Tibial nerve (tissue), 4 donors: ENCODE measurements at regions not wholly inside any gene's neighbourhood (a gene's known extent, or its start where the extent isn't known, plus 50 kb on each side); places are given as distances from the start of the nearest gene placed in this dataset.

Source experiments
- DNase-seq, 2 donors: peaks; one replicate each; pipeline ENCODE4 v3.0.0-alpha.2; 2019; ENCODE audit warnings: low spot score in 2 of 2
- H3K27ac ChIP-seq, 4 donors: fragments of 200-600 bp; sonication (generic) in 3 of 4; one replicate each; pipeline ENCODE4 v1.5.1; 2017 to 2019; ENCODE audit warnings: mild to moderate bottlenecking in 1 of 4
- H3K27me3 ChIP-seq, 2 donors: fragments of 200-600 bp; sonication (generic) in 1 of 2; one replicate each; pipeline versions ENCODE4 v1.5.1 to v1.6.0; 2017 to 2019
- H3K36me3 ChIP-seq, 3 donors: fragments of 200-600 bp; sonication (generic); one replicate each; pipeline ENCODE4 v1.5.1; 2018 to 2019
- H3K4me1 ChIP-seq, 4 donors: fragments of 200-600 bp; sonication (generic) in 3 of 4; one replicate each; pipeline ENCODE4 v1.5.1; 2017 to 2019
- H3K4me3 ChIP-seq, 4 donors: fragments of 200-600 bp; sonication (generic) in 3 of 4; one replicate each; pipeline ENCODE4 v1.5.1; 2017 to 2019; ENCODE audit warnings: mild to moderate bottlenecking in 1 of 4, moderate library complexity in 1 of 4
- H3K9me3 ChIP-seq, 4 donors: fragments of 200-600 bp; sonication (generic) in 3 of 4; one replicate each; pipeline ENCODE4 v1.5.1; 2017 to 2019
- CTCF ChIP-seq, 5 experiments: fragments of 200-600 bp in 3 of 5; fragments of 450-650 bp in 2 of 5; sonication (generic) in 3 of 5; IDR thresholded peaks; one replicate each; pipeline ENCODE4 v1.5.1; 2016 to 2019; ENCODE audit warnings: antibody characterized with exemption in 5 of 5, mild to moderate bottlenecking in 3 of 5, moderate library complexity in 2 of 5
- EP300 ChIP-seq, 2 donors: sonication (generic); formaldehyde crosslinking; IDR thresholded peaks; one replicate each; pipeline ENCODE4 v1.6.1; 2017; ENCODE audit warnings: antibody characterized with exemption in 2 of 2, mild to moderate bottlenecking in 1 of 2
- POLR2A ChIP-seq, 2 donors: fragments of 450-650 bp; IDR thresholded peaks; one replicate each; pipeline ENCODE4 v1.6.1; 2017; ENCODE audit warnings: antibody characterized with exemption in 2 of 2, mild to moderate bottlenecking in 2 of 2, moderate library complexity in 2 of 2
- WGBS, 2 donors: methylation state at CpG; one replicate each; pipeline ENCODE4 v1.1.5; 2018; 5-methylcytosine and 5-hydroxymethylcytosine counted together

DNA sequence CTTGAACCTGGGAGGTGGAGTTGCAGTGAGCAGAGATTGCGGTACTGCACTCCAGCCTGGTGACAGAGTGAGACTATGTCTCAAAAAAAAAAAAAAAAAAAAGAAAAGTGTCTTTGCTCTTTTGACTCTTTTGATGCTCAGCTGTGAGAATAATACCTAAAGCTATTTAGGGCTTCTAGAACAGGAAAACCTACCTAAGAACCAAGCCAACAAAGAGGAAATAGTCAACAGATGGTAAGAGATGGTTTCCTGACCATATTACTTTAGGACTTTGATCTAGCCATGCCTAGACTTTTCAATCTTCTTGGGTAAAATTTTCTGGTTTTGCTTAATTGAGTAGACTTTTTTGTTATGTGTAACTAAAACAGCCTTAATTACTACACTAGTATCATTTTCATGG lies 508.1 kb downstream of the EPHA7 start:
- H3K4me3 ChIP-seq: no peak overlapping the region
- DNase-seq: no peak
- WGBS, 2 donors: 96 to 100% methylated on average over 1 of the region's 1 CpG
- TF ChIP-seq EP300 (IDR thresholded peaks at IDR 0.05): no peak
- no peak for TF ChIP-seq POLR2A (IDR thresholded peaks at IDR 0.05)
- no peak for TF ChIP-seq CTCF (IDR thresholded peaks at IDR 0.05)
- no peaks in the 10 kb centered on the region for H3K9me3 ChIP-seq
- H3K36me3 ChIP-seq: no peaks in the 10 kb centered on the region
- H3K27me3 ChIP-seq: no peaks in the 10 kb centered on the region
- H3K4me1 ChIP-seq: no peaks in the 10 kb centered on the region
- H3K27ac ChIP-seq: no peak overlapping the region

GRCh38 chr6:92910646-92911045 lies 508.7 kb downstream of the EPHA7 start:
- Histone ChIP-seq H3K4me3 (no peak overlapping the region), H3K9me3 (no peaks in the 10 kb centered on the region), H3K36me3 (no peaks in the 10 kb centered on the region), H3K27me3 (no peaks in the 10 kb centered on the region), H3K27ac (no peak overlapping the region), H3K4me1 (no peaks in the 10 kb centered on the region)
- 81 to 88% methylated on average over 1 of the region's 1 CpG for WGBS, 2 donors
- DNase-seq: no peak
- no peak for TF ChIP-seq EP300 (IDR thresholded peaks at IDR 0.05)
- TF ChIP-seq CTCF (IDR thresholded peaks at IDR 0.05): no peak
- no peak for TF ChIP-seq POLR2A (IDR thresholded peaks at IDR 0.05)

GRCh38 chr6:92906385-92906784 lies 513.0 kb downstream of the EPHA7 start:
- 22 to 30% methylated on average over 1 of the region's 1 CpG for WGBS, 2 donors
- DNase-seq: no peak
- H3K27ac ChIP-seq: no peak overlapping the region

GRCh38 chr6:92893741-92894140 lies 525.6 kb downstream of the EPHA7 start:
- Histone ChIP-seq H3K27me3 (no peaks in the 10 kb centered on the region), H3K27ac (no peak overlapping the region), H3K4me1 (no peaks in the 10 kb centered on the region), H3K4me3 (no peak overlapping the region), H3K36me3 (no peaks in the 10 kb centered on the region), H3K9me3 (peaks cover 0 to 23% (median 3%) of the 10 kb centered on the region in 4 donors)
- WGBS, 2 donors: 23 to 34% methylated on average over 3 of the region's 3 CpGs
- TF ChIP-seq CTCF (IDR thresholded peaks at IDR 0.05) (no peak), EP300 (IDR thresholded peaks at IDR 0.05) (no peak), POLR2A (IDR thresholded peaks at IDR 0.05) (no peak)
- no peak for DNase-seq

More at GRCh38 chr6:92906385-92906784, 513.0 kb downstream of the EPHA7 start:
- Histone ChIP-seq H3K9me3 (no peaks in the 10 kb centered on the region), H3K4me3 (no peak overlapping the region), H3K36me3 (no peaks in the 10 kb centered on the region), H3K27me3 (no peaks in the 10 kb centered on the region), H3K4me1 (no peaks in the 10 kb centered on the region)
- TF ChIP-seq EP300 (IDR thresholded peaks at IDR 0.05) (no peak), POLR2A (IDR thresholded peaks at IDR 0.05) (no peak), CTCF (IDR thresholded peaks at IDR 0.05) (no peak)

DNA sequence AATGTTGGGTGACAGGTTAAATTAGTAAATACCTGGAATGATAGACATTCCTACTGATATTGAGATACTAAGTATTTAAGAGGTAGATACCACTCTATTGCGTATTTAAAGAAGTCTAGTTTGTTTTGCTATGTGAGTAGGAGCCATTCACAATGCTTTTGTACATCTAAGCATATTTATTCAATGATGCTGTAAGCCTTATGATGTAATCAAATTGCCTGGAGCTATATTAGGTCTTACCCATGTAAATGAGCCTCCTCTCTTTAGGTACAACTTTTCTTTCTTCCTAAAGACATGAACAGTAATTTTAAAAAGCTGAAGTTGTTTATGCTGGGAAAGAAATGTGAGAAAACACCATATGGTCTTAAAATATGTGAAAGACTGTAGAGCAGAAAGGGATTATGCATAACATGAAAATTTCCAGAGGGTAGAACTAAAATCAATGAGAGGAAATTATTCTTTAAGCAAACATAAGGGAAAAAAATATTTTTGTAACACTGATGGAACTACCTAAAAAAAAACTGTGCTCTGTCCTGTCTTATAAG lies 526.7 kb downstream of the EPHA7 start:
- DNase-seq: no peak
- Histone ChIP-seq H3K27ac (no peak overlapping the region), H3K36me3 (no peaks in the 10 kb centered on the region), H3K4me1 (no peaks in the 10 kb centered on the region), H3K27me3 (no peaks in the 10 kb centered on the region), H3K4me3 (no peak overlapping the region), H3K9me3 (peaks cover 0 to 29% (median 3%) of the 10 kb centered on the region in 4 donors)
- TF ChIP-seq EP300 (IDR thresholded peaks at IDR 0.05): no peak
- no peak for TF ChIP-seq CTCF (IDR thresholded peaks at IDR 0.05)
- no peak for TF ChIP-seq POLR2A (IDR thresholded peaks at IDR 0.05)
- WGBS, 2 donors: 82 to 89% methylated on average over 1 of the region's 1 CpG
